ENCODE measurements at regions not wholly inside any gene's neighbourhood (a gene's known extent, or its start where the extent isn't known, plus 50 kb on each side); places are given as distances from the start of the nearest gene placed in this dataset.

GRCh38 chr12:125684968-125685790, 619.9 kb downstream of the AACS start:
- TF ChIP-seq KDM1A (IDR thresholded peaks at IDR 0.05; ENCODE audit: borderline replicate concordance, low read length), result no peak
- no peak for TF ChIP-seq CTCF (IDR thresholded peaks at IDR 0.05; ENCODE audit: control extremely low read depth in 1 of 3, insufficient read depth in 1 of 3, low read depth in 1 of 3, low read length in 3 of 3)
- no peak for TF ChIP-seq MAX (IDR thresholded peaks at IDR 0.05)
- TF ChIP-seq SP1 (IDR thresholded peaks at IDR 0.05; ENCODE audit: low read depth, low read length), result no peak
- no peak for TF ChIP-seq CHD2 (IDR thresholded peaks at IDR 0.05; ENCODE audit: low read length)
